H9 (cell line): ENCODE measurements at regions not wholly inside any gene's neighbourhood (a gene's known extent, or its start where the extent isn't known, plus 50 kb on each side); places are given as distances from the start of the nearest gene placed in this dataset.

Source experiments
- DNase-seq: peaks from one replicate; pipeline ENCODE4 v3.0.0-alpha.2; 2017
- H2AFZ ChIP-seq: one replicate; pipeline ENCODE4 v1.6.1; 2013; ENCODE audit warnings: mild to moderate bottlenecking, low read length, control low read depth, moderate library complexity
- H2AK5ac ChIP-seq: 2 replicates; pipeline ENCODE4 v1.6.1; 2013; ENCODE audit warnings: low read length, control low read depth, mixed read lengths; ENCODE audit not compliant: insufficient read length
- H2BK120ac ChIP-seq: one replicate; pipeline ENCODE4 v1.6.1; 2013; ENCODE audit warnings: low read depth, mild to moderate bottlenecking, low read length, control low read depth, inconsistent platforms; ENCODE audit not compliant: poor library complexity, severe bottlenecking
- H2BK12ac ChIP-seq: 2 replicates; pipeline ENCODE4 v1.6.1; 2013; ENCODE audit warnings: low read length, control low read depth, mixed read lengths, low read depth; ENCODE audit not compliant: insufficient read length
- H2BK15ac ChIP-seq: 2 replicates; pipeline ENCODE4 v1.6.1; 2013; ENCODE audit warnings: low read depth, low read length, control low read depth
- H2BK20ac ChIP-seq: one replicate; pipeline ENCODE4 v1.6.1; 2013; ENCODE audit warnings: low read depth, mild to moderate bottlenecking, low read length, control low read depth, inconsistent platforms; ENCODE audit not compliant: poor library complexity, severe bottlenecking
- H2BK5ac ChIP-seq: 2 replicates; pipeline ENCODE4 v1.6.1; 2013; ENCODE audit warnings: low read length, control low read depth, mixed read lengths; ENCODE audit not compliant: insufficient read length
- H3K14ac ChIP-seq: 2 replicates; pipeline ENCODE4 v1.6.1; 2013; ENCODE audit warnings: low read length, control low read depth; ENCODE audit not compliant: insufficient read depth
- H3K18ac ChIP-seq: 2 replicates; pipeline ENCODE4 v1.6.1; 2013; ENCODE audit warnings: low read depth, mild to moderate bottlenecking, mixed read lengths, low read length, control low read depth; ENCODE audit not compliant: insufficient read length
- H3K23ac ChIP-seq: 2 replicates; pipeline ENCODE4 v1.6.1; 2013; ENCODE audit warnings: low read length, control low read depth, mixed read lengths, low read depth; ENCODE audit not compliant: insufficient read length
- H3K23me2 ChIP-seq: 2 replicates; pipeline ENCODE4 v1.6.1; 2013; ENCODE audit warnings: low read depth, mild to moderate bottlenecking, mixed read lengths, low read length, control low read depth; ENCODE audit not compliant: insufficient read length, poor library complexity, severe bottlenecking
- H3K27ac ChIP-seq: 2 replicates; pipeline ENCODE4 v1.5.1; 2013; ENCODE audit warnings: low read length, control low read depth, mixed read lengths, low read depth; ENCODE audit not compliant: insufficient read length
- H3K27me3 ChIP-seq: 2 replicates; pipeline ENCODE4 v1.6.1; 2013; ENCODE audit warnings: low read length, control low read depth, inconsistent platforms; ENCODE audit not compliant: insufficient read depth
- H3K4ac ChIP-seq: 2 replicates; pipeline ENCODE4 v1.6.1; 2013; ENCODE audit warnings: low read depth, mild to moderate bottlenecking, control low read depth, inconsistent platforms, low read length, moderate library complexity
- H3K4me1 ChIP-seq: 2 replicates; pipeline ENCODE4 v1.6.1; 2013; ENCODE audit warnings: low read length, control low read depth, inconsistent platforms; ENCODE audit not compliant: insufficient read depth
- H3K4me2 ChIP-seq: 2 replicates; pipeline ENCODE4 v1.6.1; 2013; ENCODE audit warnings: low read length, control low read depth, mixed read lengths; ENCODE audit not compliant: insufficient read length, insufficient read depth
- H3K56ac ChIP-seq: 2 replicates; pipeline ENCODE4 v1.6.1; 2013; ENCODE audit warnings: low read depth, mild to moderate bottlenecking, mixed read lengths, low read length, control low read depth; ENCODE audit not compliant: insufficient read length
- H3K79me1 ChIP-seq: 2 replicates; pipeline ENCODE4 v1.6.1; 2013; ENCODE audit warnings: low read depth, mild to moderate bottlenecking, moderate library complexity, low read length, control low read depth, inconsistent platforms; ENCODE audit not compliant: insufficient read depth, poor library complexity, severe bottlenecking
- H3K79me2 ChIP-seq: 2 replicates; pipeline ENCODE4 v1.6.1; 2013; ENCODE audit warnings: low read length, control low read depth, inconsistent platforms; ENCODE audit not compliant: insufficient read depth
- H3K9ac ChIP-seq: 2 replicates; pipeline ENCODE4 v1.6.1; 2013; ENCODE audit warnings: low read length, control low read depth, mixed read lengths; ENCODE audit not compliant: insufficient read length; ENCODE audit errors: extremely low read depth
- H3K9me3 ChIP-seq: one replicate; pipeline ENCODE4 v1.6.1; 2013; ENCODE audit warnings: low read depth, low read length, inconsistent platforms; ENCODE audit not compliant: control insufficient read depth
- H3T11ph ChIP-seq: one replicate; pipeline ENCODE4 v1.6.1; 2013; ENCODE audit warnings: mild to moderate bottlenecking, low read length, control low read depth, inconsistent platforms
- H4K20me1 ChIP-seq: one replicate; pipeline ENCODE4 v1.6.1; 2013; ENCODE audit not compliant: control insufficient read depth, insufficient read length, insufficient read depth
- H4K5ac ChIP-seq: 2 replicates; pipeline ENCODE4 v1.6.1; 2013; ENCODE audit warnings: low read depth, mild to moderate bottlenecking, mixed read lengths, low read length, control low read depth; ENCODE audit not compliant: insufficient read length
- H4K8ac ChIP-seq: replicated peaks from 2 replicates; pipeline ENCODE4 v1.6.1; 2013; ENCODE audit warnings: low read length, control low read depth, mixed read lengths, low read depth; ENCODE audit not compliant: insufficient read length
- H4K91ac ChIP-seq: 2 replicates; pipeline ENCODE4 v1.6.1; 2013; ENCODE audit warnings: low read depth, mild to moderate bottlenecking, moderate library complexity, mixed read lengths, low read length, control low read depth; ENCODE audit not compliant: insufficient read length
- H3K27ac Mint-ChIP-seq, 3 experiments: 2 replicates in 2 of 3; 3 replicates in 1 of 3; pipeline ENCODE4 v1.8.0; 2020 to 2021; ENCODE audit warnings: mixed read lengths in 3 of 3, mild to moderate bottlenecking in 1 of 3, moderate library complexity in 1 of 3
- H3K27me3 Mint-ChIP-seq: 2 replicates; pipeline ENCODE4 v1.8.0; 2021; ENCODE audit warnings: low read depth, mild to moderate bottlenecking, moderate library complexity, mixed read lengths
- H3K36me3 Mint-ChIP-seq, 3 experiments: 2 replicates in 2 of 3; 3 replicates in 1 of 3; pipeline ENCODE4 v1.8.0; 2020 to 2021; ENCODE audit warnings: low read depth in 3 of 3, mixed read lengths in 3 of 3; ENCODE audit not compliant: insufficient read depth in 1 of 3
- H3K4me1 Mint-ChIP-seq, 2 experiments: 2 replicates each; pipeline ENCODE4 v1.8.0; 2020; ENCODE audit warnings: mixed read lengths in 2 of 2
- H3K4me3 Mint-ChIP-seq, 2 experiments: 2 replicates in 1 of 2; 3 replicates in 1 of 2; pipeline ENCODE4 v1.8.0; 2020 to 2021; ENCODE audit warnings: mild to moderate bottlenecking in 2 of 2, mixed read lengths in 2 of 2, moderate library complexity in 1 of 2
- H3K9me3 Mint-ChIP-seq, 2 experiments: 2 replicates in 1 of 2; 3 replicates in 1 of 2; pipeline ENCODE4 v1.8.0; 2020; ENCODE audit warnings: mild to moderate bottlenecking in 2 of 2, mixed read lengths in 2 of 2, moderate library complexity in 1 of 2
- WGBS: extraction: QIAGEN DNeasy Blood & Tissue Kit; methylation state at CpG from one replicate; pipeline ENCODE4 v1.1.7; 2013; ENCODE audit warnings: missing lambda C conversion rate, low lambda C conversion rate, mixed read lengths; ENCODE audit not compliant: insufficient read length; ENCODE audit errors: extremely low coverage; 5-methylcytosine and 5-hydroxymethylcytosine counted together
- TF ChIP-seq, protein P1 (sequence below): fragments of 200-600 bp; sonication (generic); conservative IDR thresholded peaks from 3 replicates; pipeline ENCODE4 v1.8.0; 2021; ENCODE audit warnings: antibody characterized with exemption, mild to moderate bottlenecking

DNA sequence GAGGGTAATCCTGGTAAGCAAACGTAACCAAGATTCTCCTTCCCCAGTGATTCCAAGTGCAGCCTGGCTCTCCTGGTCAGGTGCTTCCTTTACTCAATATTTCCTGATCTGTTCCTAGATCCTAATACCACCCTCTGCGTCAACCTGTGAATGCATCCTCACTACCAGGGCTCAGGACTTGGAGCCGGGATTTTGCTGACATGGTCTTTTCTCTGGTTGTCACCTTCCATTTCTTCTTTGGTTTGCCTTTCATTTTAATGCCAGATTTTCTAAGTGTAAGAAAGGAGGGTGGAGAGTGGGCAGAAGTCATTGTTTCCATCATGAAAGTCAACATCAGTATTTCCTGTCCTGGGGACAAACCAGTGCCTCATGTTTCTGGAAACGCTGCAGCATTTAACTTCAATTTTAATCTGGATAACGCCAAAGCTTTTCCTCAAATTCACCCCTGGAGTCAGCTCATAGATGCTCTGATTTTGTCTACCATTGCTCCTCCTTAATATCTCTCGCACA, 210.4 kb upstream of the ZNF32 start:
- no peak overlapping the region for H4K8ac ChIP-seq
- no peaks in the 10 kb centered on the region for H3K9me3 ChIP-seq
- no peak overlapping the region for H2AK5ac ChIP-seq
- no peak overlapping the region for H2BK12ac ChIP-seq
- H3K23ac ChIP-seq, result no peak overlapping the region
- H2BK20ac ChIP-seq, result no peak overlapping the region
- no peak overlapping the region for H2BK120ac ChIP-seq
- H2BK5ac ChIP-seq, result no peak overlapping the region
- Mint-ChIP-seq H3K4me1 (no peaks in the 10 kb centered on the region), H3K9me3 (no peaks in the 10 kb centered on the region), H3K27me3 (no peaks in the 10 kb centered on the region; the same call in 1 of the 2 replicates), H3K4me3 (no peak overlapping the region), H3K36me3 (no peaks in the 10 kb centered on the region), H3K27ac (no peak overlapping the region; a peak in 1 of 7 replicates)
- no peak overlapping the region for H3K14ac ChIP-seq
- no peak overlapping the region for H3K9ac ChIP-seq
- no peak overlapping the region for H3K4me2 ChIP-seq
- DNase-seq, result no peak
- H4K20me1 ChIP-seq, result no peaks in the 10 kb centered on the region
- no peaks in the 10 kb centered on the region for H3K79me2 ChIP-seq
- H2AFZ ChIP-seq, result no peak overlapping the region
- H3K27ac ChIP-seq, result no peak overlapping the region
- H3T11ph ChIP-seq, result no peak overlapping the region
- H4K91ac ChIP-seq, result no peak overlapping the region
- H2BK15ac ChIP-seq, result no peak overlapping the region
- no peaks in the 10 kb centered on the region for H3K4me1 ChIP-seq
- no peaks in the 10 kb centered on the region for H3K27me3 ChIP-seq
- H3K56ac ChIP-seq, result no peak overlapping the region
- TF ChIP-seq, protein P1, sequence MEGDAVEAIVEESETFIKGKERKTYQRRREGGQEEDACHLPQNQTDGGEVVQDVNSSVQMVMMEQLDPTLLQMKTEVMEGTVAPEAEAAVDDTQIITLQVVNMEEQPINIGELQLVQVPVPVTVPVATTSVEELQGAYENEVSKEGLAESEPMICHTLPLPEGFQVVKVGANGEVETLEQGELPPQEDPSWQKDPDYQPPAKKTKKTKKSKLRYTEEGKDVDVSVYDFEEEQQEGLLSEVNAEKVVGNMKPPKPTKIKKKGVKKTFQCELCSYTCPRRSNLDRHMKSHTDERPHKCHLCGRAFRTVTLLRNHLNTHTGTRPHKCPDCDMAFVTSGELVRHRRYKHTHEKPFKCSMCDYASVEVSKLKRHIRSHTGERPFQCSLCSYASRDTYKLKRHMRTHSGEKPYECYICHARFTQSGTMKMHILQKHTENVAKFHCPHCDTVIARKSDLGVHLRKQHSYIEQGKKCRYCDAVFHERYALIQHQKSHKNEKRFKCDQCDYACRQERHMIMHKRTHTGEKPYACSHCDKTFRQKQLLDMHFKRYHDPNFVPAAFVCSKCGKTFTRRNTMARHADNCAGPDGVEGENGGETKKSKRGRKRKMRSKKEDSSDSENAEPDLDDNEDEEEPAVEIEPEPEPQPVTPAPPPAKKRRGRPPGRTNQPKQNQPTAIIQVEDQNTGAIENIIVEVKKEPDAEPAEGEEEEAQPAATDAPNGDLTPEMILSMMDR, result no peak
- WGBS, result no CpG with 5 or more reads among the region's 6 CpGs
- no peak overlapping the region for H3K18ac ChIP-seq
- H3K23me2 ChIP-seq, result no peaks in the 10 kb centered on the region
- H3K4ac ChIP-seq, result no peak overlapping the region
- no peaks in the 10 kb centered on the region for H3K79me1 ChIP-seq
- H4K5ac ChIP-seq, result no peak overlapping the region
